ENCODE measurements at regions not wholly inside any gene's neighbourhood (a gene's known extent, or its start where the extent isn't known, plus 50 kb on each side); places are given as distances from the start of the nearest gene placed in this dataset.

DNA sequence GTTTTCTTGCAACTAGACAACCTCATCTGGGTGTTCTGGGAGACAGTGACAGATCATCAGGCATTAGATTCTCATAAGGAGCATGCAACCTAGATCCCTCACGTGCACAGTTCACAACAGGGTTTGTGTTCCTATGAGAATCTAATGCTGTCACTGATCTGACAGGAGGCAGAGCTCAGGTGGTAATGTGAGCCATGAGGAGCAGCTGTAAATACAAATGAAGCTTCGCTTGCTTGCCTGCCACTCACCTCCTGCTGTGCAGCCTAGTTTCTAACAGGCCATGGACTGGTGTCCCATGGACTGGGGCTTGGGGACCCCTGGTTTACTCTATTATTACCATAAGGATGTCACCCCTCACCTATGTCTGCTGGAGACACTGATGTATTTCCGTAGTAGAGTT lies 166.8 kb downstream of the PSAT1 start:
- Mint-ChIP-seq H3K27ac (no peak overlapping the region), H3K36me3 (no peaks in the 10 kb centered on the region), H3K4me1 (no peaks in the 10 kb centered on the region), H3K4me3 (no peak overlapping the region), H3K27me3 (ENCODE audit: low read depth in 2 of 2) (peaks cover 0 to 9% of the 10 kb centered on the region in 2 donors), H3K9me3 (peaks cover 0 to 2% of the 10 kb centered on the region in 2 donors)
- DNase-seq (no peak), ATAC-seq (no peak)
- no peaks in the 10 kb centered on the region for H3K4me1 ChIP-seq (ENCODE audit: control insufficient read depth, insufficient read depth, low read length)
- TF ChIP-seq, protein P1, sequence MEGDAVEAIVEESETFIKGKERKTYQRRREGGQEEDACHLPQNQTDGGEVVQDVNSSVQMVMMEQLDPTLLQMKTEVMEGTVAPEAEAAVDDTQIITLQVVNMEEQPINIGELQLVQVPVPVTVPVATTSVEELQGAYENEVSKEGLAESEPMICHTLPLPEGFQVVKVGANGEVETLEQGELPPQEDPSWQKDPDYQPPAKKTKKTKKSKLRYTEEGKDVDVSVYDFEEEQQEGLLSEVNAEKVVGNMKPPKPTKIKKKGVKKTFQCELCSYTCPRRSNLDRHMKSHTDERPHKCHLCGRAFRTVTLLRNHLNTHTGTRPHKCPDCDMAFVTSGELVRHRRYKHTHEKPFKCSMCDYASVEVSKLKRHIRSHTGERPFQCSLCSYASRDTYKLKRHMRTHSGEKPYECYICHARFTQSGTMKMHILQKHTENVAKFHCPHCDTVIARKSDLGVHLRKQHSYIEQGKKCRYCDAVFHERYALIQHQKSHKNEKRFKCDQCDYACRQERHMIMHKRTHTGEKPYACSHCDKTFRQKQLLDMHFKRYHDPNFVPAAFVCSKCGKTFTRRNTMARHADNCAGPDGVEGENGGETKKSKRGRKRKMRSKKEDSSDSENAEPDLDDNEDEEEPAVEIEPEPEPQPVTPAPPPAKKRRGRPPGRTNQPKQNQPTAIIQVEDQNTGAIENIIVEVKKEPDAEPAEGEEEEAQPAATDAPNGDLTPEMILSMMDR (IDR thresholded peaks at IDR 0.05) = no peak
- no peak overlapping the region for H3K4me3 ChIP-seq (ENCODE audit: low read length)
- no peaks in the 10 kb centered on the region for H3K27me3 ChIP-seq (ENCODE audit: control insufficient read depth, insufficient read depth, low read length)
- no peak overlapping the region for H3K27ac ChIP-seq (ENCODE audit: low read length)
- 88% methylated on average over 2 of the region's 3 CpGs for WGBS (ENCODE audit: insufficient coverage)
- H3K36me3 ChIP-seq (ENCODE audit: control insufficient read depth, insufficient read depth, low read length) = no peaks in the 10 kb centered on the region
- no peaks in the 10 kb centered on the region for H3K9me3 ChIP-seq (ENCODE audit: control insufficient read depth, insufficient read depth, low read length)
- intact Hi-C loops (cut with micrococcal nuclease) = no loop called here

DNA sequence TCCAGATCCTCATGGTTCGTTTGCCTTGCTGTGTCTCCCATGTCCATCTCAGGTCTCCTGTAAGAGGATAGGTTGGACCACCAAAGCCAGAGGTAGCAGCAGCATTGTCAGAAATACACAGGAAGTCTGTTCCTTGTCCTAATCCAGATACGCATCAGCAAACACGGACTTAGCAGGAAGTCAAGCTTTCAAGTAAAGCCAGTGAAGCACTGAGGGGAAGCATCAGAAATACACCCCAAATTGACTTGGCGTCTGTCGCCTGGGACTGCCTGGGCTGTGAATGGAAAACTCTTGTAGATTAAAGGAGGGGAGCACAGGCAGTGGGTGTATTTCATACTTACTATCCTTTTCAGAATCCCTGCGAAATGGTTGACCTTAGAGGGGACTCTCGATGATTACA lies 171.3 kb downstream of the PSAT1 start:
- no peak for DNase-seq
- peaks cover 0 to 9% of the 10 kb centered on the region in 2 donors for H3K27me3 Mint-ChIP-seq (ENCODE audit: low read depth in 2 of 2)
- H3K4me3 ChIP-seq (ENCODE audit: low read length) = no peak overlapping the region
- H3K9me3 ChIP-seq (ENCODE audit: control insufficient read depth, insufficient read depth, low read length) = no peaks in the 10 kb centered on the region
- no peaks in the 10 kb centered on the region for H3K4me1 Mint-ChIP-seq
- intact Hi-C loops (cut with micrococcal nuclease) = no loop called here
- H3K27ac Mint-ChIP-seq = no peak overlapping the region
- H3K4me1 ChIP-seq (ENCODE audit: control insufficient read depth, insufficient read depth, low read length) = no peaks in the 10 kb centered on the region
- no peak overlapping the region for H3K4me3 Mint-ChIP-seq
- no peaks in the 10 kb centered on the region for H3K36me3 ChIP-seq (ENCODE audit: control insufficient read depth, insufficient read depth, low read length)
- TF ChIP-seq, protein P1 (IDR thresholded peaks at IDR 0.05) = no peak
- H3K9me3 Mint-ChIP-seq = no peaks in the 10 kb centered on the region
- H3K27ac ChIP-seq (ENCODE audit: low read length) = no peak overlapping the region
- ATAC-seq = no peak
- WGBS (ENCODE audit: insufficient coverage) = 37% methylated on average over 7 of the region's 7 CpGs
- no peaks in the 10 kb centered on the region for H3K27me3 ChIP-seq (ENCODE audit: control insufficient read depth, insufficient read depth, low read length)
- no peaks in the 10 kb centered on the region for H3K36me3 Mint-ChIP-seq

DNA sequence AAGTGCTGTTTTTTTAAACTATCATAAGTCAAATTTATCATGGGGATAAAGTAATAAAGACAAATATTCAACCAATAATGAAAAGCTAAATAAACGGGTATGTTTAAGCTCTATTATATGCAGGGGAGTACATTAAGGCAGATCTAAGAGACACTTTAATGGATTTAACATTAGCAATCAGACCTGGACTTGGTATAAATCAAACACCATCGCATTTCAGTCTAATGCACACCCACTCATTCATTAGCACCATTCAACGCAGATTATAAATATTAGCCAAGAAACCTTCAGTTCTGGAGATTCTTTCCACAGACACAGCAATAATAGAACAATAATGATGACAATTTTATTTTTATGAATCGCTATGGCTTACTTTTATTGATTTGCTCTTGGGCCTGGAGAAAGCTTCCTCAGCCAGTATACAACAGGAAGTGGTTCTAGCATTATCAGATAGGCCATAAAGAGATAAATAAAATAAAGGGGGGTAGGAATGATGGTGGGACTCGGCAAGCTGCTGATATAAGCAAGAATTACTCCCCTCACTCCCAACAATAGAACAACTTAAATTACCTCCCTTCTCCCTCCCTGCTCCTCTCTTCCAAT lies 172.2 kb downstream of the PSAT1 start:
- Mint-ChIP-seq H3K9me3 (no peaks in the 10 kb centered on the region), H3K36me3 (no peaks in the 10 kb centered on the region), H3K27ac (no peak overlapping the region), H3K4me3 (no peak overlapping the region), H3K27me3 (ENCODE audit: low read depth in 2 of 2) (peaks cover 0 to 9% of the 10 kb centered on the region in 2 donors), H3K4me1 (no peaks in the 10 kb centered on the region)
- H3K27me3 ChIP-seq (ENCODE audit: control insufficient read depth, insufficient read depth, low read length) = no peaks in the 10 kb centered on the region
- no peaks in the 10 kb centered on the region for H3K36me3 ChIP-seq (ENCODE audit: control insufficient read depth, insufficient read depth, low read length)
- ATAC-seq (no peak), DNase-seq (no peak)
- H3K4me3 ChIP-seq (ENCODE audit: low read length) = no peak overlapping the region
- no peaks in the 10 kb centered on the region for H3K4me1 ChIP-seq (ENCODE audit: control insufficient read depth, insufficient read depth, low read length)
- 91% methylated on average over 3 of the region's 5 CpGs for WGBS (ENCODE audit: insufficient coverage)
- no peaks in the 10 kb centered on the region for H3K9me3 ChIP-seq (ENCODE audit: control insufficient read depth, insufficient read depth, low read length)
- intact Hi-C loops (cut with micrococcal nuclease) = no loop called here
- TF ChIP-seq, protein P1 (IDR thresholded peaks at IDR 0.05) = no peak
- no peak overlapping the region for H3K27ac ChIP-seq (ENCODE audit: low read length)

DNA sequence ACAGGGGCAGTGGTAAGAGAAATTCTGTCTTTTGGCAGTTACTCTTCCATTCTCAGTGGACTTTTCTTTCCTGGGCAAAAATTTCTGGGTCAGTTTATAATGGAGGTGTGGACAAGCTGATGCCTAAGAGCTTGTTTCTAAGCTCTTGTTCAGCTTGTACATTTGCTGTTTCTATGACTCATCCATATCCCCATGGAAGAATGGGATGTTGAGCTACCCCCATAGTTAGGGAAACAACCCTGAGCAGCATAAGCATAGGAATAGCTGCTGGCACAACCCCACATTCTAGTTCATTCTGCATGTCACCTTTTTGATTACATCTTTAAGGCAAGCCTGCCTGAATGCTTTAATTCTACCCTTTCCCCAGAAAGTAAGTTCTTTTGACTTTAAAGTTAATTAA lies 173.3 kb downstream of the PSAT1 start:
- TF ChIP-seq, protein P1 (IDR thresholded peaks at IDR 0.05) = no peak
- H3K36me3 ChIP-seq (ENCODE audit: control insufficient read depth, insufficient read depth, low read length) = no peaks in the 10 kb centered on the region
- no peak for ATAC-seq
- no peaks in the 10 kb centered on the region for H3K27me3 ChIP-seq (ENCODE audit: control insufficient read depth, insufficient read depth, low read length)
- H3K4me3 ChIP-seq (ENCODE audit: low read length) = no peak overlapping the region
- H3K9me3 ChIP-seq (ENCODE audit: control insufficient read depth, insufficient read depth, low read length) = no peaks in the 10 kb centered on the region
- no peaks in the 10 kb centered on the region for H3K9me3 Mint-ChIP-seq
- no peaks in the 10 kb centered on the region for H3K4me1 ChIP-seq (ENCODE audit: control insufficient read depth, insufficient read depth, low read length)
- intact Hi-C loops (cut with micrococcal nuclease) = no loop called here
- no peaks in the 10 kb centered on the region for H3K36me3 Mint-ChIP-seq
- H3K4me3 Mint-ChIP-seq = no peak overlapping the region
- no peak overlapping the region for H3K27ac Mint-ChIP-seq
- no peak for DNase-seq
- peaks cover 0 to 9% of the 10 kb centered on the region in 2 donors for H3K27me3 Mint-ChIP-seq (ENCODE audit: low read depth in 2 of 2)
- no peak overlapping the region for H3K27ac ChIP-seq (ENCODE audit: low read length)
- H3K4me1 Mint-ChIP-seq = no peaks in the 10 kb centered on the region
